ENCODE measurements at regions not wholly inside any gene's neighbourhood (a gene's known extent, or its start where the extent isn't known, plus 50 kb on each side); places are given as distances from the start of the nearest gene placed in this dataset.

GRCh38 chr14:71179066-71179465, 271.8 kb downstream of the PCNX1 start:
- Histone ChIP-seq H3K9me3 (ENCODE audit: insufficient read depth, low read length) (no peaks in the 10 kb centered on the region), H3F3A (ENCODE audit: insufficient read depth) (no peaks in the 10 kb centered on the region), H3K4me2 (ENCODE audit: low read depth, low read length, poor library complexity, severe bottlenecking) (no peak overlapping the region), H3K9ac (ENCODE audit: low read length) (no peak overlapping the region), H3K4me3 (ENCODE audit: insufficient read depth, low read length, poor library complexity, severe bottlenecking) (no peak overlapping the region), H2AFZ (ENCODE audit: low read depth, low read length, severe bottlenecking) (no peak overlapping the region), H3K9me2 (replicated peaks; ENCODE audit: insufficient read depth, low read length) (no peaks in the 10 kb centered on the region), H3K27ac (ENCODE audit: low read depth, low read length) (no peak overlapping the region), H4K20me1 (ENCODE audit: low read depth, low read length) (no peaks in the 10 kb centered on the region), H3K36me3 (ENCODE audit: low read length) (no peaks in the 10 kb centered on the region), H3K27me3 (ENCODE audit: low read length) (no peaks in the 10 kb centered on the region), H3K79me2 (ENCODE audit: insufficient read depth, low read length) (no peaks in the 10 kb centered on the region)
- no peak for TF ChIP-seq EZH2phosphoT487 (conservative IDR thresholded peaks at IDR 0.05; ENCODE audit: low read length)
- TF ChIP-seq, protein P1, sequence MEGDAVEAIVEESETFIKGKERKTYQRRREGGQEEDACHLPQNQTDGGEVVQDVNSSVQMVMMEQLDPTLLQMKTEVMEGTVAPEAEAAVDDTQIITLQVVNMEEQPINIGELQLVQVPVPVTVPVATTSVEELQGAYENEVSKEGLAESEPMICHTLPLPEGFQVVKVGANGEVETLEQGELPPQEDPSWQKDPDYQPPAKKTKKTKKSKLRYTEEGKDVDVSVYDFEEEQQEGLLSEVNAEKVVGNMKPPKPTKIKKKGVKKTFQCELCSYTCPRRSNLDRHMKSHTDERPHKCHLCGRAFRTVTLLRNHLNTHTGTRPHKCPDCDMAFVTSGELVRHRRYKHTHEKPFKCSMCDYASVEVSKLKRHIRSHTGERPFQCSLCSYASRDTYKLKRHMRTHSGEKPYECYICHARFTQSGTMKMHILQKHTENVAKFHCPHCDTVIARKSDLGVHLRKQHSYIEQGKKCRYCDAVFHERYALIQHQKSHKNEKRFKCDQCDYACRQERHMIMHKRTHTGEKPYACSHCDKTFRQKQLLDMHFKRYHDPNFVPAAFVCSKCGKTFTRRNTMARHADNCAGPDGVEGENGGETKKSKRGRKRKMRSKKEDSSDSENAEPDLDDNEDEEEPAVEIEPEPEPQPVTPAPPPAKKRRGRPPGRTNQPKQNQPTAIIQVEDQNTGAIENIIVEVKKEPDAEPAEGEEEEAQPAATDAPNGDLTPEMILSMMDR (IDR thresholded peaks at IDR 0.05; ENCODE audit: insufficient read depth, low read length, poor library complexity, severe bottlenecking), result no peak

GRCh38 chr14:71180397-71180796, 273.1 kb downstream of the PCNX1 start:
- no peaks in the 10 kb centered on the region for H3K9me2 ChIP-seq (replicated peaks; ENCODE audit: insufficient read depth, low read length)
- H3K27ac ChIP-seq (ENCODE audit: low read depth, low read length), result no peak overlapping the region
- TF ChIP-seq, protein P1 (IDR thresholded peaks at IDR 0.05; ENCODE audit: insufficient read depth, low read length, poor library complexity, severe bottlenecking), result no peak
- TF ChIP-seq EZH2phosphoT487 (conservative IDR thresholded peaks at IDR 0.05; ENCODE audit: low read length), result no peak

GRCh38 chr14:71181215-71182003, 274.1 kb downstream of the PCNX1 start:
- no peak overlapping the region for H3K4me2 ChIP-seq (ENCODE audit: low read depth, low read length, poor library complexity, severe bottlenecking)
- H3K36me3 ChIP-seq (ENCODE audit: low read length), result no peaks in the 10 kb centered on the region
- no peaks in the 10 kb centered on the region for H3K27me3 ChIP-seq (ENCODE audit: low read length)
- TF ChIP-seq EZH2phosphoT487 (conservative IDR thresholded peaks at IDR 0.05; ENCODE audit: low read length), result no peak
- TF ChIP-seq, protein P1 (IDR thresholded peaks at IDR 0.05; ENCODE audit: insufficient read depth, low read length, poor library complexity, severe bottlenecking), result no peak
- no peaks in the 10 kb centered on the region for H3K79me2 ChIP-seq (ENCODE audit: insufficient read depth, low read length)
- no peaks in the 10 kb centered on the region for H3F3A ChIP-seq (ENCODE audit: insufficient read depth)
- no peaks in the 10 kb centered on the region for H4K20me1 ChIP-seq (ENCODE audit: low read depth, low read length)
- H3K4me3 ChIP-seq (ENCODE audit: insufficient read depth, low read length, poor library complexity, severe bottlenecking), result no peak overlapping the region
- no peak overlapping the region for H3K9ac ChIP-seq (ENCODE audit: low read length)
- no peak overlapping the region for H3K27ac ChIP-seq (ENCODE audit: low read depth, low read length)
- H3K9me3 ChIP-seq (ENCODE audit: insufficient read depth, low read length), result no peaks in the 10 kb centered on the region
- no peak overlapping the region for H2AFZ ChIP-seq (ENCODE audit: low read depth, low read length, severe bottlenecking)
- H3K9me2 ChIP-seq (replicated peaks; ENCODE audit: insufficient read depth, low read length), result no peaks in the 10 kb centered on the region

More at GRCh38 chr14:71180397-71180796, 273.1 kb downstream of the PCNX1 start:
- Histone ChIP-seq H3F3A (ENCODE audit: insufficient read depth) (no peaks in the 10 kb centered on the region), H4K20me1 (ENCODE audit: low read depth, low read length) (no peaks in the 10 kb centered on the region), H3K4me2 (ENCODE audit: low read depth, low read length, poor library complexity, severe bottlenecking) (no peak overlapping the region), H3K79me2 (ENCODE audit: insufficient read depth, low read length) (no peaks in the 10 kb centered on the region), H3K9me3 (ENCODE audit: insufficient read depth, low read length) (no peaks in the 10 kb centered on the region), H3K9ac (ENCODE audit: low read length) (no peak overlapping the region), H3K36me3 (ENCODE audit: low read length) (no peaks in the 10 kb centered on the region), H3K4me3 (ENCODE audit: insufficient read depth, low read length, poor library complexity, severe bottlenecking) (no peak overlapping the region), H3K27me3 (ENCODE audit: low read length) (no peaks in the 10 kb centered on the region), H2AFZ (ENCODE audit: low read depth, low read length, severe bottlenecking) (no peak overlapping the region)

Data from SU-DHL-6 (cell line).